Stomach (tissue), 4 donors: ENCODE measurements at regions not wholly inside any gene's neighbourhood (a gene's known extent, or its start where the extent isn't known, plus 50 kb on each side); places are given as distances from the start of the nearest gene placed in this dataset.
"Not testable (repeated sequence)": the region's sequence is repeated elsewhere in the genome, so short reads cannot be mapped to it uniquely, and the experiment has no call there.

Source experiments
- CTCF ChIP-seq, 7 experiments: fragments of 450-650 bp in 4 of 7; fragments of 200-600 bp in 3 of 7; sonication (generic) in 3 of 7; IDR thresholded peaks; one replicate each; pipeline ENCODE4 v1.5.1; 2016 to 2019; ENCODE audit warnings: antibody characterized with exemption in 7 of 7, control low read depth in 2 of 7, mild to moderate bottlenecking in 1 of 7
- EP300 ChIP-seq: sonication (generic); formaldehyde crosslinking; IDR thresholded peaks from one replicate; pipeline ENCODE4 v1.6.1; 2017; ENCODE audit warnings: antibody characterized with exemption
- POLR2A ChIP-seq, 4 donors: fragments of 450-650 bp; IDR thresholded peaks; one replicate each; pipeline ENCODE4 v1.6.1; 2016; ENCODE audit warnings: antibody characterized with exemption in 4 of 4, control low read depth in 2 of 4, mild to moderate bottlenecking in 1 of 4, moderate library complexity in 1 of 4
- POLR2AphosphoS5 ChIP-seq, 3 donors: sonication (generic); formaldehyde crosslinking; IDR thresholded peaks; one replicate each; pipeline ENCODE4 v1.6.1; 2016; ENCODE audit warnings: antibody characterized with exemption in 3 of 3

- TF ChIP-seq CTCF (IDR thresholded peaks at IDR 0.05); POLR2A (IDR thresholded peaks at IDR 0.05); EP300; POLR2AphosphoS5 (IDR thresholded peaks at IDR 0.05): not testable (repeated sequence)
Measured at GRCh38 chr13:25002311-25002710, 93.6 kb upstream of the PABPC3 start.
